GM12892 (cell line): ENCODE measurements at regions not wholly inside any gene's neighbourhood (a gene's known extent, or its start where the extent isn't known, plus 50 kb on each side); places are given as distances from the start of the nearest gene placed in this dataset.

Experiments
- POLR2A ChIP-seq: IDR thresholded peaks from 2 replicates; pipeline ENCODE4 v1.6.1; 2011; ENCODE audit warnings: low read depth, low read length, control low read depth
- POLR2AphosphoS5 ChIP-seq: IDR thresholded peaks from 2 replicates; pipeline ENCODE4 v1.6.1; 2011; ENCODE audit warnings: low read depth, low read length, control low read depth
- TAF1 ChIP-seq: IDR thresholded peaks from 2 replicates; pipeline ENCODE4 v1.6.1; 2011; ENCODE audit warnings: low read depth, mild to moderate bottlenecking, control low read depth, low read length, borderline replicate concordance

- TF ChIP-seq POLR2A (no peak), TAF1 (no peak), POLR2AphosphoS5 (no peak)
Observed at GRCh38 chr2:234583331-234583730, 86.5 kb upstream of the ARL4C start.
